Astrocyte of the cerebellum (primary cell): ENCODE measurements at regions not wholly inside any gene's neighbourhood (a gene's known extent, or its start where the extent isn't known, plus 50 kb on each side); places are given as distances from the start of the nearest gene placed in this dataset.

Experiments
- DNase-seq: peaks from one replicate; pipeline ENCODE4 v3.0.0-alpha.2; 2011; ENCODE audit warnings: low read depth
- H3K4me3 ChIP-seq: 2 replicates; pipeline ENCODE4 v1.5.1; 2011; ENCODE audit warnings: mild to moderate bottlenecking, low read depth, low read length, moderate library complexity
- in situ Hi-C: cut with HindIII; loops from 2 replicates; pipeline ENCODE4 v1.10.0; 2017; ENCODE audit warnings: low sequenced_read_pairs
- TF ChIP-seq, protein P1 (sequence below): IDR thresholded peaks from 2 replicates; pipeline ENCODE4 v1.5.1; 2012; ENCODE audit warnings: low read length, low read depth, moderate library complexity, mild to moderate bottlenecking; ENCODE audit errors: missing control alignments

DNA sequence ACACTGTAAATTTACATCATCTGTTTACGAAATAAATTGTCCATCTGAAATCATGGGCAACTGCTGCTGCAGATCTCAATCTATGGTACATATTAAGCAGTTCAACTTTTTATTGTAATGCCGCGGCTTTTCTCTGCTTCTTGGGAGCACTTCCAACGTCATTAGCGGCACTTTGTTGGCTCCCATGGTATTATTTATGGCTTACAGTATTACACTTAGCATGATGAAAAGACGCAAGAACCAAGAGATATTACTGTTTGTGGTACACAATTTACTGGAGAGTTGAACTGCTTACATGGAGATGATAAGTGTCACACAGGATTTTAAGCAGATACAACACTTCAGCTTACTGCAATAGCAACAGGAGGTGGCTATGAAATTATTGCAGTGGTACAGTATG is 442.1 kb downstream of the PCDH20 start:
- TF ChIP-seq, protein P1, sequence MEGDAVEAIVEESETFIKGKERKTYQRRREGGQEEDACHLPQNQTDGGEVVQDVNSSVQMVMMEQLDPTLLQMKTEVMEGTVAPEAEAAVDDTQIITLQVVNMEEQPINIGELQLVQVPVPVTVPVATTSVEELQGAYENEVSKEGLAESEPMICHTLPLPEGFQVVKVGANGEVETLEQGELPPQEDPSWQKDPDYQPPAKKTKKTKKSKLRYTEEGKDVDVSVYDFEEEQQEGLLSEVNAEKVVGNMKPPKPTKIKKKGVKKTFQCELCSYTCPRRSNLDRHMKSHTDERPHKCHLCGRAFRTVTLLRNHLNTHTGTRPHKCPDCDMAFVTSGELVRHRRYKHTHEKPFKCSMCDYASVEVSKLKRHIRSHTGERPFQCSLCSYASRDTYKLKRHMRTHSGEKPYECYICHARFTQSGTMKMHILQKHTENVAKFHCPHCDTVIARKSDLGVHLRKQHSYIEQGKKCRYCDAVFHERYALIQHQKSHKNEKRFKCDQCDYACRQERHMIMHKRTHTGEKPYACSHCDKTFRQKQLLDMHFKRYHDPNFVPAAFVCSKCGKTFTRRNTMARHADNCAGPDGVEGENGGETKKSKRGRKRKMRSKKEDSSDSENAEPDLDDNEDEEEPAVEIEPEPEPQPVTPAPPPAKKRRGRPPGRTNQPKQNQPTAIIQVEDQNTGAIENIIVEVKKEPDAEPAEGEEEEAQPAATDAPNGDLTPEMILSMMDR: no peak
- in situ Hi-C loops: no loop called here
- DNase-seq: no peak
- H3K4me3 ChIP-seq: no peak overlapping the region

DNA sequence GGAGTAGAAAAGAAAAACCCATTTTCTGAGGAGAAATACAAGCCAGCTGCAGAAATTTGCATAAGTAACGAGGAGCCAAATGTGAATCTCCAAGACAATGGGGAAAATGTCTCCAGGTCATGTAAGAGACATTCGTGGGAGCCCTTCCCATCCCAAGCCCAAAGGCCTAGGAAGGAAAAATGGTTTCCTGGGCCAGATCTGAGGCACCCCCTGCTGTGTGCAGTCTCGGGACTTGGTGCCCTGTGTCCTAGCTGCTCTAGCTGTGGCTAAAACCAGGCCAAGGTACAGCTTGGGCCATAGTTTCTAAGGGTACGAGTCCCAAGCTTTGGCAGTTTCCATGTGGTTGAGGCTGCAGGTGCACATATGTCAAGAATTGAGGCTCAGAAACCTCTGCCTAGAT is 444.9 kb downstream of the PCDH20 start:
- TF ChIP-seq, protein P1: no peak
- in situ Hi-C loops: no loop called here
- H3K4me3 ChIP-seq: no peak overlapping the region
- no peak for DNase-seq

DNA sequence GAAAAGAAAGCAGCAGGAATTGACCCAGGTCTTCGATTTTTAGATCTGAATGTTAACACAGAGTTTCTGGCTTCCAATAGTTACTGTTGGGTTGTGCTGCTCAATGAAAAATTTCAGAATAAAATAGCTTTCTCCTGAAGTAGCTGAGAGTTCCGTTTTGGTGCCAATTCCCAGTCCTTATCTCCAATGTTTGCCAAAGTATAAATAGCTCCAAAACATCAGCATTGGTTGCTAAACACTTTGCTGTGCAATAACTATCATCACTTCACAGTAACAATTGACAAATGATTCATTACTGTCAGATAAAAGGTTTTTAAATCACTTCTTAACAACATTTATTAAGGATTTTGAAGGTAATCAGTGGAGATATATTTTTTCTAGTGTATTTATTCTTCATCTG is 446.0 kb downstream of the PCDH20 start:
- TF ChIP-seq, protein P1: no peak
- DNase-seq: no peak
- H3K4me3 ChIP-seq: no peak overlapping the region
- in situ Hi-C loops: no loop called here

DNA sequence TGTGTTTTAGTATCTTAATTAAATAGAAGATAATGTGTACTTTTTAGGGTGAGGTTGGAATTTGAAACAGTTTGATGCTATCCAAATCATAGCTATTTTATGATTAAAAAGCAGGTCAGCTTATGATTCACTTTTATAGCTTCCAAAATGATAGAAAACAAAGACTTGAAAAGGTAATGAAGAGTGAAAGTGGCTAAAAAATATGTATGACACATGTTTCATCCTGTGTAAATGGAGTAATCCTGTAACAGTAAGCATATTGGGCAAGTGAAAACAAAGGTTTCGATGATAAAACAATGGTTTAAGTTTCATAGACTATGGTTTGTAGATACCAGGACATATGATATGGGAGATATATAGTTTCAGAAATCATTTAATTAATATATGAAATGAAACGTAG is 456.2 kb downstream of the PCDH20 start:
- TF ChIP-seq, protein P1: no peak
- no peak for DNase-seq
- in situ Hi-C loops: no loop called here

DNA sequence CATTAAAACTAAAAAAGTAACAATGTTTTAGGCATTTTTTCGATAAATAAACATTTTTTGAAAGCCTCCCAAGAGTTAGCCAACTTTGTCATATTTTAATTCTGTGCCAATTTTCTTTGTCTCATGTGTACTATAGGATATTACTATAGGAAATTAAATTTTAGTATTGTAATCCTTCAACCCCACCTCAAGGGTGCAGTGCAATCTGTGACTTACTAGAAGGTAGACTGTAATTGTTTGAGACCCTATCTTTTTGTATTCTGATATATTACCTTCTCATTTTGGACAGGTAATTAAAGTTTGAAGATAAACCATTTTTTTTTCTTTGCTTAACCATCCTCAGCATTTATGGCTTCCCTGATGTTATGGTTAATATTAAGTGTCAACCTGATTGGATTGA is 457.8 kb downstream of the PCDH20 start:
- no peak overlapping the region for H3K4me3 ChIP-seq
- TF ChIP-seq, protein P1: no peak
- in situ Hi-C loops: no loop called here
- no peak for DNase-seq

More for the DNA sequence above, 456.2 kb downstream of the PCDH20 start:
- no peak overlapping the region for H3K4me3 ChIP-seq

DNA sequence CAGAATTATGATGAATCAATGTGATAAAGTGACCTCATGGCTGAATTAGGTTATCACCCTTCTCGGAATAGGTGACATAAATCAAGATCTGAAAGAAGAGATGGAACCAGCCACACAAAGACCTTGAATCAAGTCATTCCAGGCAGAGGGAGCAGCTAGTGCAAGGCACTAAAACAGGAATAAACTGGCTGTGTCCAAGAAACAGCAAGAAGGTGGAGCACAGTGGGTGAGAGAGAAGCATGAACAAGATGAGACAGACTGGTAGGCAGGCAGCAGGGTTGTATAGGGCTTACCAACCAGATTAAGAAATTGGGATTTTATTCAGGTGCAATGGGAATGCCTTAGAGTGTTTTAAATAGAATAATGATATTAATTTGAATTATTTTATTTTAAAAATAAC is 470.3 kb downstream of the PCDH20 start:
- TF ChIP-seq, protein P1: no peak

DNA sequence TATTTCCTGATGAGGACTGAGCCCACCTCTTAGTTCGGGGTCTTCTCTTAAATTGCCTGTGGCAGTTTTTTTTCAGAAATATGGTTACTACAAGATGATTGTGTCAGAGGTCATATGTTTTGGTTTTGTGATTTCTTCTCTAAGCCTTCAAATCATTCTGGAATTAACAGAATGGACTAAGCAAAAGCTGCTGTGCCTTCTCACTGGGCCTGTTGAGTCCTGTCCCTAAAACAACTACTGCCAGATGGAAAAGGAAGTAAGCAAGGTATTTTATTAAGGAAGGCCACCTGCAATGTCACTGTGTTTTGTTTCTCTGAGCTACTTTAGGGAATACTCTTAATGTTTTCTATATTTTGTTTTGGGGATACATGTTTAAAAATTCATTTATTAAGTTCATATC is 470.8 kb downstream of the PCDH20 start:
- in situ Hi-C loops: no loop called here
- DNase-seq: no peak
- no peak overlapping the region for H3K4me3 ChIP-seq
- TF ChIP-seq, protein P1: no peak

More for the DNA sequence above, 470.3 kb downstream of the PCDH20 start:
- DNase-seq: no peak
- H3K4me3 ChIP-seq: no peak overlapping the region
- in situ Hi-C loops: no loop called here
